GM19468 (cell line): ENCODE measurements at regions not wholly inside any gene's neighbourhood (a gene's known extent, or its start where the extent isn't known, plus 50 kb on each side); places are given as distances from the start of the nearest gene placed in this dataset.

Experiments
- ATAC-seq: cut with Tn5 transposase; IDR thresholded peaks from one replicate; pipeline ENCODE4 v1.9.1; 2021; ENCODE audit warnings: mild to moderate bottlenecking, moderate library complexity, moderate number of reproducible peaks; ENCODE audit not compliant: unreplicated experiment; ENCODE audit errors: extremely low read depth

GRCh38 chr15:39456582-39457330 is 124.1 kb upstream of the THBS1 start:
- no peak for ATAC-seq

DNA sequence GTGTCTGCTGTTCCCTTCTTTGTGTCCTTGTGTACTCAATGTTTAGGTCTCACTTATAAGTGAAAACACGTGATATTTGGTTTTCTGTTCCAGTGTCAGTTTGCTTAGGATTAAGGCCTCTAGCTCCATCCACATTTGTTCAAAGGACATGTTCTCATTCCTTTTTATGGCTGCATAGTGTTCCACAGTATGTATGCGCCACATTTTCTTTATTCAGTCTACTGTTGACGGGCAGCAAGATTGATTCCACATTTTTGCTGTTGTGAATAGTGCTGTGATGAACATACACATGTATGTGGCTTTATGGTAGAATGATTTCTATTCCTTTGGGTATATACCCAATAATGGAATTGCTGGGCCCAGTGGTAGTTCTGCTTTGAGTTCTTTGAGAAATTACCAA is 122.7 kb upstream of the THBS1 start:
- no peak for ATAC-seq

DNA sequence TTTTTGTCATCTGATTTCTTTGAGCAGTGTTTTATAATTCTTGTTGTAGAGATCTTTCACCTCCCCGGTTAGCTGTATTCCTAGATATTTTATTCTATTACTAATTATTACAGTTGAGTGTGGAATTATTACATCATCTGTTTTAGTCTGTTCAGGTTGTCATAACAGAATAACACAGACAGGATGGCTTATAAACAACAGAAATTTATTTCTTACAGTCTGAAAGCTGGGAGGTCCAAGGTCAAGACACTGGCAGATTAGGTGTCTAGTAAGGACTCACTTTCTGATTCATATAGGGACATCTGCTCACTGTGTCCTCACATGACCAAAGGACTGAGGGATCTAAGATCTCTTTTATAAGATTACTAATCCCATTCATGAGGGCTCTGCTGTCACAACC is 121.3 kb upstream of the THBS1 start:
- ATAC-seq = no peak

GRCh38 chr15:39460748-39461147 is 120.1 kb upstream of the THBS1 start:
- no peak for ATAC-seq

DNA sequence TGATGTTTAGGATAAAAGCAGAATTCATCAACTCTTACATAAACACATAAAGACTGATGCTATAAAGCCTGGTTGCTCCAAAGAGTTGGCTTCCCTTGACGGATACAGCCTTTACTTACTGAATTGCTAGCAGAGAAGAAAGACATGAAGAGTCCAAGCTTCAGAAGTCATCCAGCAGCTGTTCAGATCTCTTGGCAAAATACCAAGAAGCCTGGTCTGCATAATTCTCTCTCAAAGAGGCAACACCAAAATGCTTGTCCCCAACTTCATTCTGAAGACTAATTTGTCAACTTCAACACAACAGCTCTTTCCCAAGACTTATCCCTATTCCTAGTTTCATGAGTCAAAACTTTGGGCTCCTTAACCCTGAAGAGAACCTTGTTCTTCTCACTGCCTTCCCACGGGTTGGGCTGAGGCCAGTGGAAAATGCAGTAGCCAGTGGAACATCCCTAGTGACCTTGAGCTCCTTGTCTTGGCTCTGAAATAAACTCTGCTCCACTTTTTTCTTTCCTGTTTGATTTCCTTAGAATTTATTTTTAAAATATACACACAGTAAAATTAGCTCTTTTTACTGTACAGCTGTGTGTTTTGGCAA is 119.2 kb upstream of the THBS1 start:
- no peak for ATAC-seq

DNA sequence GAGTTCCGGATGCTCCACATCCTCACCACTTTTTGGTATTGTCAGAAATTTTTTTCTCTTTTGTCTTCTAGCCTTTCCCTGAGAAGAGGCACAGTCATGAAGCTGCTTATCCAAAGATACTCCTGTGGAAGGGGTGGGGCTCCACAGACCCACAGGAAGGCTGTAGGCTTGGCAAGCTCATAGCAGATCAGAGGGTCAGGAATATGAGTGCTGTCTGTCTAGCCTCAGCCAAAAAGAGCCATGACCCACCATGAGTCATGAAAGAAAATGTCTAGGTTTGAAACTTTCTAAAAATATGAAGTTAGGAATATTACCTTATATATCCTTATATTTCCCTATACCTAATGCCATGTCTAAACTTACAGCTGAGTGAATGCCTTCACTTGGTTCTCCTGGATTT is 118.2 kb upstream of the THBS1 start:
- ATAC-seq = no peak

- ATAC-seq = no peak
Measured at GRCh38 chr15:39465843-39466749, 114.8 kb upstream of the THBS1 start.

DNA sequence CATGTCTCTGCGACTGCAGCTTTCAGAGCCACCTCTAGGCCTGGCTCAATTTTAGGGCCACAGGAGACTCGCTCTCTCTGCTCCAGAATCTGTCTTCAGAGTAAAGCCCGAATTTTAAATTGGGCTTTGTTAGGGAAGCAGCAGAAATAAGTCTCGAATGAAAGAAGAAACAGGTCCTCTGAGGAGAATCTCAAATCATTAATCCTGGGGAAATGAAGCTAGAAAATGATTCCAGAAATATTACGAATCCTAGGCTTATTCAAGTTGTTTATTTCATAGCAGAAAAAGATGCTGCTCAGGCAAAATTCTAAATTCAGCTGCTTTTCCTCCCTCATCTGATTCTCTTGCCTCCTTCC is 114.2 kb upstream of the THBS1 start:
- ATAC-seq = no peak

DNA sequence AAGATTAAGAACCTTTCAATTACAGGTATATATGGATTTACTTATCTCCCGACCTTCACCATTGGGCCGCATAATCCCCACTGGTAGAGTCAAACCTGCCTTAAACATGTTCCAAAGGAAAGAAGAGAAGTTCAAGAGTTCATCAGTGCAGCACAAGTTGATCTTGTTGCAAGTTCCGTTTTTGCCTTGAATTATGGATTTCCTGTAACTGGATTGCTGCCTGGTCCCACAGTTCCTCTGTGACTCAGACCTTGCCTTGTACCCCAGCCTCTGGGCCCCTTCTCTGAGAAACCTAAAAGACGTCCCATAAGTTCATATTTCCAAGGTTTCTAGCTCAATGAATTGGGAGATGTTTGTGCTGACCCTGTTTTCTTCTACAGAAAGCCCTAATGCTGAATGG is 112.5 kb upstream of the THBS1 start:
- no peak for ATAC-seq

DNA sequence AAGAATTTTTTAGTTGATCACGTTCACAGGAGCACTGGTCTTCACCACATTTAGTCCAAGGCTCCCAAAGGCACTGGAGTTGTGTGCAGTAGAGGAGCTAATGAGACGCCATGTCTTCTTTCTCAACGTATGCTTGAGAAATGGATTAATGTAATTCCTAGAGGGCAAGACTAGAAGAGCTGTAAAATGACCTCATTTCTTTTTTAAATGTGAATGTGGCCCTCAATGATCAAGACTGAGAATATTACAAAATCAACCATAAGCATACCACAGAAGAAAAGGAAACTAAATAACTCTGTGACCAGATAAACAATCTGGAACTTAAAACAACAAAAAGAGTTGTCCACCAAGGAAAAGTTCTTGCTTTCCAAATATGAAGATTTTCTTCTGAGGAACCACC is 112.1 kb upstream of the THBS1 start:
- no peak for ATAC-seq

DNA sequence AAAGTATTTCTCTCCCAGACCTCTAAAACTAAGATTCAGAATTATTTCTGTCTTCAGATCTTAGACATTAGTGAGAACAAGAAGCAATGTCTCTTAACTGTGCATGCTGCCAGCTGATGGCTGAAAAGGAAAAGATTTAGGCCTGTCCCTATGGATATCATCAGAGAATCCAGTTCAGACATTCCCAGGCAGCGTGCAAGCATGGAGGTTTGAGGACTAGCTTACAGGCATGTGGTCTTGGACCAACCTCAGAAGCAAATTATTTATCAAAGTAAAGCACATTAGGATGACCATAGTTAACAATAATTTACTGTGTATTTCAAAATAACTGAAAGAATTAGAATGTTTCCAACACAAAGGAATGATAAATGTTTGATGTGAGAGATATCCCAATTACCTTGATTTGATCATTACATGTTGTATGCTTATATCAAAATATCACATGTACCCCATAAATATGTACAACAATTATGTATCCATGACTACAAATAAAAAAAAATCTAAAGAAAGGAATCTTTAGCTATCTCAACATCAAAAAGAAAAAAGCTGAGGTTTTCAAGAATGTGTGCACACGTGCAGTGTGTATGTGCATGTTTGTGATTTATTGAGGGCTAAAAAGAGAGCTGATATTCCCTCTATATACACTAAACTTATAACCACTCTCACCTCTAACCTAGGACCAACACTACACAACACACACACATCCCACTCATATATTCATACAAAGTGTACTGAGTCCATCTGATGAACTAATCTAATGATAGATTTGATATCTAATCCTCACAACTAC is 108.9 kb upstream of the THBS1 start:
- ATAC-seq = no peak

GRCh38 chr15:39472621-39473297 is 108.1 kb upstream of the THBS1 start:
- ATAC-seq = no peak

DNA sequence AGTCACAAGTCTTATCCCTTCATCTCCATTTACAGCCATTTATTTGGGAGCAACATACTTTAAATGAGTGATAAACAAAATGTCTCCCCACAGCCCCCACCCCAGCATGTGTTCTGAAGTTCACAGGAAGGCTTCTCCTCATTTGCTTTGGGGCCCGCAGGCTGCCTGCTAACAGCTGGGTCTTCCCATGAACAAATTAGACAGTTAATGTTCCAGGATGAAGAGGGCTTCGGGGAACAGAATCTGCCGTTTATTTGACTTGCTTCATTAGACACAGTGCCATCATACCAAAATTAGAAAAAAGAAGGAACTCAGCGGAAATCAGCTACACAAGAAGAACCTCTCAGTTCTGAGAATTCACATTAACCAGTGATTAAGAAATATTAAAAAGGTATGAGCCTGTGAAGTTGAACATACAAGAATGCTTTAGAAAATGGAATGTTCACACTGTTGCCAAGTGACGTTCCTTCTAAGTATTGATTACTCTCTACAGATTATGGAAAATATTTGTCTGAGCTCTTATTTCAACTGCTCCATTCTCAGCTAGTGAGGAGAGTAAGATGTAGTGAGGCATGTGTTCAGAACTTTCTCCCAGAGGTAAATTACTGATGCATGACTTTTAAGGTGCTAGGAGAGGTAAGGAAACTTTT is 107.5 kb upstream of the THBS1 start:
- no peak for ATAC-seq

GRCh38 chr15:39474657-39475056 is 106.2 kb upstream of the THBS1 start:
- ATAC-seq = no peak

GRCh38 chr15:39478996-39479395 is 101.9 kb upstream of the THBS1 start:
- ATAC-seq = no peak

DNA sequence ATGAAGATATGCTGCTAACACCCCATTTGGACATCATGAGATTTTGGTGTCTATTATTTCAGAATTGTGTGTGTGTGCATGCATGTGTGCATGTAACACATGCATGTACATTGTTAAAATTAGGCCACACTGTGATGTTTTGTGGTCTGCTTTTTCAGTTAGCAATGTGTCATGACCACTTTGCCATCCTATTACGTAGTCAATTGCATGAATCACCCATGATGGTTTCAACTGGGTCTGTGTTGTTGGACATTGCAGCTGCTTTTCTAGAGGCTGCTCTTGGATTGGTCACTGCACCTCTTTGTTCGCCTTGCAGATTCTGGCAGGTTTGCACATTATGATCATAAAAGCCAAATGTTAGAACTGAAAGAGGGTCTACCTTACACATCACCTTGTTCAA is 101.0 kb upstream of the THBS1 start:
- ATAC-seq = no peak

- no peak for ATAC-seq
Measured at GRCh38 chr15:39482459-39482858, 98.4 kb upstream of the THBS1 start.

GRCh38 chr15:39486621-39487457 is 94.0 kb upstream of the THBS1 start:
- ATAC-seq = no peak

GRCh38 chr15:39487458-39487735 is 93.5 kb upstream of the THBS1 start:
- ATAC-seq = no peak
